ENCODE measurements at regions not wholly inside any gene's neighbourhood (a gene's known extent, or its start where the extent isn't known, plus 50 kb on each side); places are given as distances from the start of the nearest gene placed in this dataset.

GRCh38 chr4:120281581-120281980, 214.9 kb upstream of the MAD2L1 start:
- intact Hi-C loops (cut with DNase I, micrococcal nuclease) = no loop called here
- Histone ChIP-seq H3K4me3 (ENCODE audit: low read length) (no peak overlapping the region), H3K27me3 (ENCODE audit: control insufficient read depth in 1 of 2, insufficient read depth in 2 of 2, low read length in 2 of 2) (no peaks in the 10 kb centered on the region), H3K36me3 (ENCODE audit: insufficient read depth, low read length) (no peaks in the 10 kb centered on the region), H3K9me3 (ENCODE audit: control insufficient read depth in 1 of 2, insufficient read depth in 1 of 2, low read length in 2 of 2) (peaks cover 0 to 3% of the 10 kb centered on the region in 2 experiments), H3K27ac (ENCODE audit: low read depth in 1 of 2, low read length in 2 of 2) (no peak overlapping the region), H3K4me1 (ENCODE audit: insufficient read depth, low read length) (no peaks in the 10 kb centered on the region)
- Mint-ChIP-seq H3K36me3 (ENCODE audit: low read depth) (no peaks in the 10 kb centered on the region), H3K27me3 (no peaks in the 10 kb centered on the region), H3K4me3 (no peak overlapping the region), H3K9me3 (peaks cover 5% of the 10 kb centered on the region), H3K4me1 (ENCODE audit: low read depth) (no peaks in the 10 kb centered on the region), H3K27ac (no peak overlapping the region)
- DNase-seq (no peak), ATAC-seq (ENCODE audit: poor library complexity) (no peak)
- ChIA-PET CTCF (no interaction called here), POLR2A (no interaction called here)
- no peak for TF ChIP-seq CTCF (IDR thresholded peaks at IDR 0.05)

GRCh38 chr4:120277391-120277790, 210.7 kb upstream of the MAD2L1 start:
- H3K9me3 ChIP-seq (ENCODE audit: control insufficient read depth in 1 of 2, insufficient read depth in 1 of 2, low read length in 2 of 2) = peaks cover 0 to 3% of the 10 kb centered on the region in 2 experiments
- H3K36me3 ChIP-seq (ENCODE audit: insufficient read depth, low read length) = no peaks in the 10 kb centered on the region
- intact Hi-C loops (cut with DNase I, micrococcal nuclease) = no loop called here
- no peak for ATAC-seq (ENCODE audit: poor library complexity)
- no peaks in the 10 kb centered on the region for H3K36me3 Mint-ChIP-seq (ENCODE audit: low read depth)
- no peak overlapping the region for H3K27ac ChIP-seq (ENCODE audit: low read depth in 1 of 2, low read length in 2 of 2)
- no peaks in the 10 kb centered on the region for H3K4me1 Mint-ChIP-seq (ENCODE audit: low read depth)
- H3K4me1 ChIP-seq (ENCODE audit: insufficient read depth, low read length) = no peaks in the 10 kb centered on the region
- H3K4me3 ChIP-seq (ENCODE audit: low read length) = no peak overlapping the region
- H3K27me3 Mint-ChIP-seq = no peaks in the 10 kb centered on the region
- H3K27me3 ChIP-seq (ENCODE audit: control insufficient read depth in 1 of 2, insufficient read depth in 2 of 2, low read length in 2 of 2) = no peaks in the 10 kb centered on the region
- H3K27ac Mint-ChIP-seq = no peak overlapping the region
- ChIA-PET CTCF (no interaction called here), POLR2A (no interaction called here)
- DNase-seq = no peak
- H3K9me3 Mint-ChIP-seq = peaks cover 5% of the 10 kb centered on the region
- no peak overlapping the region for H3K4me3 Mint-ChIP-seq
- TF ChIP-seq CTCF (IDR thresholded peaks at IDR 0.05) = no peak

- H3K4me1 ChIP-seq (ENCODE audit: insufficient read depth, low read length) = no peaks in the 10 kb centered on the region
- peaks cover 16% of the 10 kb centered on the region for H3K27me3 Mint-ChIP-seq
- CTCF ChIA-PET = no interaction called here
These were observed 200.0 kb upstream of the MAD2L1 start for GRCh38 chr4:120266602-120267001.

More at GRCh38 chr4:120266602-120267001, 200.0 kb upstream of the MAD2L1 start:
- H3K27me3 ChIP-seq (ENCODE audit: control insufficient read depth in 1 of 2, insufficient read depth in 2 of 2, low read length in 2 of 2) = no peaks in the 10 kb centered on the region
- H3K36me3 Mint-ChIP-seq (ENCODE audit: low read depth) = no peaks in the 10 kb centered on the region
- no peak for ATAC-seq (ENCODE audit: poor library complexity)
- H3K27ac ChIP-seq (ENCODE audit: low read depth in 1 of 2, low read length in 2 of 2) = no peak overlapping the region
- H3K9me3 ChIP-seq (ENCODE audit: control insufficient read depth in 1 of 2, insufficient read depth in 1 of 2, low read length in 2 of 2) = peaks cover 0 to 3% of the 10 kb centered on the region in 2 experiments
- H3K9me3 Mint-ChIP-seq = peaks cover 1% of the 10 kb centered on the region
- H3K4me3 Mint-ChIP-seq = no peak overlapping the region
- no peaks in the 10 kb centered on the region for H3K36me3 ChIP-seq (ENCODE audit: insufficient read depth, low read length)
- intact Hi-C loops (cut with DNase I, micrococcal nuclease) = no loop called here
- POLR2A ChIA-PET = no interaction called here
- DNase-seq = no peak
- H3K27ac Mint-ChIP-seq = no peak overlapping the region
- no peak overlapping the region for H3K4me3 ChIP-seq (ENCODE audit: low read length)
- TF ChIP-seq CTCF (IDR thresholded peaks at IDR 0.05) = no peak
- H3K4me1 Mint-ChIP-seq (ENCODE audit: low read depth) = no peaks in the 10 kb centered on the region
